Keratinocyte (primary cell): ENCODE measurements at regions not wholly inside any gene's neighbourhood (a gene's known extent, or its start where the extent isn't known, plus 50 kb on each side); places are given as distances from the start of the nearest gene placed in this dataset.

Source experiments
- DNase-seq: peaks from one replicate; pipeline ENCODE4 v3.0.0-alpha.2; 2011; ENCODE audit warnings: low read depth, missing footprints, low spot score
- FAIRE-seq: peaks from 2 replicates; lab custom pipeline; 2011; peaks lifted over from hg19 to GRCh38; lab: Jason Lieb, UNC
- H2AFZ ChIP-seq: 2 replicates; pipeline ENCODE4 v1.6.0; 2012; ENCODE audit warnings: low read length, control low read depth, inconsistent platforms; ENCODE audit not compliant: control insufficient read depth
- H3K27ac ChIP-seq: 2 replicates; pipeline ENCODE4 v1.5.1; 2011; ENCODE audit warnings: low read length; ENCODE audit not compliant: control insufficient read depth, insufficient read depth
- H3K27me3 ChIP-seq: 3 replicates; pipeline ENCODE4 v1.6.0; 2011; ENCODE audit warnings: low read length; ENCODE audit not compliant: control insufficient read depth, insufficient read depth; ENCODE audit errors: extremely low read depth
- H3K36me3 ChIP-seq, 2 experiments: 2 replicates in 1 of 2; 3 replicates in 1 of 2; pipeline ENCODE4 v1.5.1; 2011; ENCODE audit warnings: low read length in 2 of 2, mild to moderate bottlenecking in 1 of 2; ENCODE audit not compliant: control insufficient read depth in 2 of 2, insufficient read depth in 2 of 2; ENCODE audit errors: extremely low read depth in 1 of 2
- H3K4me1 ChIP-seq: 3 replicates; pipeline ENCODE4 v1.5.1; 2011; ENCODE audit warnings: low read length; ENCODE audit not compliant: control insufficient read depth, insufficient read depth; ENCODE audit errors: extremely low read depth
- H3K4me2 ChIP-seq: 3 replicates; pipeline ENCODE4 v1.6.0; 2011; ENCODE audit warnings: low read depth, low read length; ENCODE audit not compliant: control insufficient read depth, insufficient read depth; ENCODE audit errors: extremely low read depth
- H3K4me3 ChIP-seq, 3 experiments: fragments of 200-600 bp in 1 of 3; sonication (generic) in 1 of 3; 2 replicates in 2 of 3; 3 replicates in 1 of 3; pipeline ENCODE4 v1.5.1; 2011 to 2016; ENCODE audit warnings: low read length in 3 of 3, mild to moderate bottlenecking in 3 of 3, control low read depth in 2 of 3, inconsistent platforms in 1 of 3, low read depth in 1 of 3, mixed read lengths in 1 of 3, mixed run types in 1 of 3, moderate library complexity in 1 of 3; ENCODE audit not compliant: control insufficient read depth in 2 of 3, insufficient read depth in 2 of 3; ENCODE audit errors: extremely low read depth in 1 of 3
- H3K79me2 ChIP-seq: 2 replicates; pipeline ENCODE4 v1.6.0; 2012; ENCODE audit warnings: low read length; ENCODE audit not compliant: control insufficient read depth, insufficient read depth
- H3K9ac ChIP-seq: 3 replicates; pipeline ENCODE4 v1.6.0; 2011; ENCODE audit warnings: low read length; ENCODE audit not compliant: control insufficient read depth, insufficient read depth; ENCODE audit errors: extremely low read depth
- H3K9me1 ChIP-seq: 3 replicates; pipeline ENCODE4 v1.6.0; 2011; ENCODE audit warnings: low read length; ENCODE audit not compliant: control insufficient read depth, insufficient read depth; ENCODE audit errors: extremely low read depth
- H3K9me3 ChIP-seq: 2 replicates; pipeline ENCODE4 v1.5.1; 2012; ENCODE audit warnings: low read depth, low read length; ENCODE audit not compliant: control insufficient read depth
- H4K20me1 ChIP-seq: 3 replicates; pipeline ENCODE4 v1.6.0; 2011; ENCODE audit warnings: low read length; ENCODE audit not compliant: control insufficient read depth, insufficient read depth; ENCODE audit errors: extremely low read depth
- EZH2 ChIP-seq: IDR thresholded peaks from one replicate; pipeline ENCODE4 v1.6.1; 2012; ENCODE audit warnings: inconsistent platforms, mild to moderate bottlenecking, low read length, moderate library complexity
- dilution Hi-C: fragments of 300-500 bp; cut with MboI; formaldehyde crosslinking; loops from one replicate; pipeline ENCODE4 v1.7.0; 2020; ENCODE audit warnings: low sequenced_read_pairs; ENCODE audit not compliant: extremely low pct_ligation_motif_present
- TF ChIP-seq, protein P1 (sequence below), 3 experiments: IDR thresholded peaks in 1 of 3; conservative IDR thresholded peaks in 1 of 3; optimal IDR thresholded peaks in 1 of 3; 2 replicates in 2 of 3; 3 replicates in 1 of 3; pipeline versions ENCODE3 to v1.5.1; 2011; ENCODE audit warnings: low read length in 3 of 3, mild to moderate bottlenecking in 3 of 3, moderate library complexity in 2 of 3, control low read depth in 1 of 3, inconsistent platforms in 1 of 3; ENCODE audit not compliant: insufficient read depth in 2 of 3; ENCODE audit errors: extremely low read depth in 1 of 3

DNA sequence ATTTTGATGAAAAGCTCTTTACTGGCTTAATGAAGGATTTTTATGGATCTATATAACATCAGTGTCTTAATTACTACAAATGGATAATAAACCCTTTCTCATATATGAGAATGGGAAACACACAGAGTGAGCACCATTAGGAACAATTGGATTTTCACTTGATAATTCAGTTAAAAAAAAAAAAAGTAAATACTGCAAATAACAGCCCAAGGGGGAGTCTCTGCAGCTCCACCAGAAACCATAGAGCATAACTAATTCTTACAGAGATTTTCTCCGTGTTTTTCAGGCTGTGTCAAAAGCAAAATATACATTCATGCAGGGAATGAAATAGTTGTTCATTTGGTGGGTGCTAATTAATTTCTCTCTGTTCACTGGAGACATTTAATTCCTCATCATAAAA lies 125.3 kb downstream of the EBLN2 start:
- H3K36me3 ChIP-seq, result no peaks in the 10 kb centered on the region
- no peak overlapping the region for H3K4me3 ChIP-seq
- H3K4me2 ChIP-seq, result no peak overlapping the region
- H3K27me3 ChIP-seq, result no peaks in the 10 kb centered on the region
- no peak for FAIRE-seq
- H3K79me2 ChIP-seq, result no peaks in the 10 kb centered on the region
- no peaks in the 10 kb centered on the region for H3K9me3 ChIP-seq
- TF ChIP-seq EZH2, result no peak
- TF ChIP-seq, protein P1, sequence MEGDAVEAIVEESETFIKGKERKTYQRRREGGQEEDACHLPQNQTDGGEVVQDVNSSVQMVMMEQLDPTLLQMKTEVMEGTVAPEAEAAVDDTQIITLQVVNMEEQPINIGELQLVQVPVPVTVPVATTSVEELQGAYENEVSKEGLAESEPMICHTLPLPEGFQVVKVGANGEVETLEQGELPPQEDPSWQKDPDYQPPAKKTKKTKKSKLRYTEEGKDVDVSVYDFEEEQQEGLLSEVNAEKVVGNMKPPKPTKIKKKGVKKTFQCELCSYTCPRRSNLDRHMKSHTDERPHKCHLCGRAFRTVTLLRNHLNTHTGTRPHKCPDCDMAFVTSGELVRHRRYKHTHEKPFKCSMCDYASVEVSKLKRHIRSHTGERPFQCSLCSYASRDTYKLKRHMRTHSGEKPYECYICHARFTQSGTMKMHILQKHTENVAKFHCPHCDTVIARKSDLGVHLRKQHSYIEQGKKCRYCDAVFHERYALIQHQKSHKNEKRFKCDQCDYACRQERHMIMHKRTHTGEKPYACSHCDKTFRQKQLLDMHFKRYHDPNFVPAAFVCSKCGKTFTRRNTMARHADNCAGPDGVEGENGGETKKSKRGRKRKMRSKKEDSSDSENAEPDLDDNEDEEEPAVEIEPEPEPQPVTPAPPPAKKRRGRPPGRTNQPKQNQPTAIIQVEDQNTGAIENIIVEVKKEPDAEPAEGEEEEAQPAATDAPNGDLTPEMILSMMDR (optimal IDR thresholded peaks at IDR 0.05 in 1 of 3, IDR thresholded peaks at IDR 0.05 in 1 of 3, conservative IDR thresholded peaks at IDR 0.05 in 1 of 3; ENCODE audit: extremely low read depth in 1 of 3, insufficient read depth in 2 of 3, low read length in 3 of 3), result no peak
- H3K9ac ChIP-seq, result no peak overlapping the region
- no peak for DNase-seq
- H3K9me1 ChIP-seq, result no peaks in the 10 kb centered on the region
- no peak overlapping the region for H2AFZ ChIP-seq
- no peak overlapping the region for H3K27ac ChIP-seq
- H3K4me1 ChIP-seq, result no peaks in the 10 kb centered on the region
- dilution Hi-C loops, result no loop called here
- H4K20me1 ChIP-seq, result no peaks in the 10 kb centered on the region

DNA sequence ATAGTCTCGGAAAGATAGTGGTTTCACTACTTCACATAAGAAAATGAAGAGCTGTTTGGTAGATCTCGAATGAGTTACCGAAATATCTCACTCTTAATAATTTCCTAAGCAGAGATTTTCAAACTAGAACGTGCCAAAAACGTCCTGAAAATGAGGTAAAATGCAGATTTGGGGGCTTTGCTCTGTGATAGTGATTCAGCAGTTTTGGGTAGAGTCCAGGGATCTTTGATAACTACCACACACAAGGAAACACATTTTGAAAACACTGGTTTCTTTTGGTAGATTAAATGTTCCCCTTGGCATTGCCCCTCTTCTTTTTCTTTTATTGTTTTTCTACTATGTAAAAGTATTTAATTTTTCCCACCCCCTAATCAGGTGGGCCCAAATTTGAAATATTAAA lies 125.9 kb downstream of the EBLN2 start:
- H4K20me1 ChIP-seq, result no peaks in the 10 kb centered on the region
- no peaks in the 10 kb centered on the region for H3K4me1 ChIP-seq
- DNase-seq (no peak), FAIRE-seq (no peak)
- no peaks in the 10 kb centered on the region for H3K27me3 ChIP-seq
- H2AFZ ChIP-seq, result no peak overlapping the region
- TF ChIP-seq, protein P1 (optimal IDR thresholded peaks at IDR 0.05 in 1 of 3, IDR thresholded peaks at IDR 0.05 in 1 of 3, conservative IDR thresholded peaks at IDR 0.05 in 1 of 3; ENCODE audit: extremely low read depth in 1 of 3, insufficient read depth in 2 of 3, low read length in 3 of 3), result no peak
- TF ChIP-seq EZH2, result no peak
- no peak overlapping the region for H3K4me3 ChIP-seq
- dilution Hi-C loops, result no loop called here
- H3K9me1 ChIP-seq, result no peaks in the 10 kb centered on the region
- H3K9me3 ChIP-seq, result no peaks in the 10 kb centered on the region
- H3K4me2 ChIP-seq, result no peak overlapping the region
- H3K27ac ChIP-seq, result no peak overlapping the region
- no peak overlapping the region for H3K9ac ChIP-seq
- H3K36me3 ChIP-seq, result no peaks in the 10 kb centered on the region
- H3K79me2 ChIP-seq, result no peaks in the 10 kb centered on the region
